Adrenal gland (tissue), 9 donors: ENCODE measurements at regions not wholly inside any gene's neighbourhood (a gene's known extent, or its start where the extent isn't known, plus 50 kb on each side); places are given as distances from the start of the nearest gene placed in this dataset.
"Not testable (repeated sequence)": the region's sequence is repeated elsewhere in the genome, so short reads cannot be mapped to it uniquely, and the experiment has no call there.

Source experiments
- DNase-seq, 7 donors: peaks; one replicate each; pipeline ENCODE4 v3.0.0-alpha.2; 2019 to 2020
- H3K27ac ChIP-seq, 5 donors: fragments of 200-600 bp; sonication (generic) in 4 of 5; 1 replicate in 3 of 5; 2 replicates in 2 of 5; pipeline versions ENCODE4 v1.5.1 to v1.8.0; 2016 to 2020; ENCODE audit warnings: mild to moderate bottlenecking in 1 of 5
- H3K27me3 ChIP-seq: fragments of 200-600 bp; 2 replicates; pipeline ENCODE4 v1.8.0; 2021
- H3K36me3 ChIP-seq, 2 donors: fragments of 200-600 bp; replicated peaks in 1 of 2; 1 replicate in 1 of 2; 2 replicates in 1 of 2; pipeline versions ENCODE4 v1.5.1 to v1.8.0; 2018 to 2022
- H3K4me1 ChIP-seq, 2 donors: fragments of 200-600 bp; replicated peaks in 1 of 2; 1 replicate in 1 of 2; 2 replicates in 1 of 2; pipeline versions ENCODE4 v1.5.1 to v1.8.0; 2018 to 2021
- H3K4me3 ChIP-seq, 4 donors: fragments of 200-600 bp; sonication (generic) in 3 of 4; one replicate each; pipeline ENCODE4 v1.5.1; 2016 to 2018
- H3K9me3 ChIP-seq, 3 donors: fragments of 200-600 bp; sonication (generic) in 1 of 3; replicated peaks in 1 of 3; 1 replicate in 2 of 3; 2 replicates in 1 of 3; pipeline versions ENCODE4 v1.5.1 to v1.8.0; 2016 to 2021
- POLR2A ChIP-seq, 2 donors: fragments of 450-650 bp; IDR thresholded peaks; one replicate each; pipeline ENCODE4 v1.6.1; 2017; ENCODE audit warnings: antibody characterized with exemption in 2 of 2, mild to moderate bottlenecking in 2 of 2, moderate library complexity in 1 of 2
- WGBS, 4 donors: extraction: QIAGEN DNeasy Blood & Tissue Kit in 2 of 4; methylation state at CpG; one replicate each; pipeline versions ENCODE4 v1.1.5 to v1.1.7; 2013 to 2017; 5-methylcytosine and 5-hydroxymethylcytosine counted together
- intact Hi-C, 2 donors: fragments of 100-400 bp; cut with DNase I; formaldehyde crosslinking; loops; one replicate each; pipeline versions ENCODE4 v1.14.1 to v1.15.0; 2022 to 2023
- TF ChIP-seq, protein P1 (sequence below), 6 experiments: fragments of 450-650 bp in 4 of 6; fragments of 200-600 bp in 2 of 6; sonication (generic) in 1 of 6; IDR thresholded peaks; 1 replicate in 5 of 6; 2 replicates in 1 of 6; pipeline versions ENCODE4 v1.5.1 to v1.8.0; 2016 to 2021; ENCODE audit warnings: antibody characterized with exemption in 6 of 6, mild to moderate bottlenecking in 2 of 6, moderate library complexity in 1 of 6
- donor health status: healthy with polysubstance abuse.
- donor health status: Bipolar disorder and iron deficiency.
- donor health status: DM: yes; HTN: yes; CAD: no.
- donor health status: DM: no; HTN: no; CAD: no.
- donor health status: DM: no; HTN: no; CAD: no.

DNA sequence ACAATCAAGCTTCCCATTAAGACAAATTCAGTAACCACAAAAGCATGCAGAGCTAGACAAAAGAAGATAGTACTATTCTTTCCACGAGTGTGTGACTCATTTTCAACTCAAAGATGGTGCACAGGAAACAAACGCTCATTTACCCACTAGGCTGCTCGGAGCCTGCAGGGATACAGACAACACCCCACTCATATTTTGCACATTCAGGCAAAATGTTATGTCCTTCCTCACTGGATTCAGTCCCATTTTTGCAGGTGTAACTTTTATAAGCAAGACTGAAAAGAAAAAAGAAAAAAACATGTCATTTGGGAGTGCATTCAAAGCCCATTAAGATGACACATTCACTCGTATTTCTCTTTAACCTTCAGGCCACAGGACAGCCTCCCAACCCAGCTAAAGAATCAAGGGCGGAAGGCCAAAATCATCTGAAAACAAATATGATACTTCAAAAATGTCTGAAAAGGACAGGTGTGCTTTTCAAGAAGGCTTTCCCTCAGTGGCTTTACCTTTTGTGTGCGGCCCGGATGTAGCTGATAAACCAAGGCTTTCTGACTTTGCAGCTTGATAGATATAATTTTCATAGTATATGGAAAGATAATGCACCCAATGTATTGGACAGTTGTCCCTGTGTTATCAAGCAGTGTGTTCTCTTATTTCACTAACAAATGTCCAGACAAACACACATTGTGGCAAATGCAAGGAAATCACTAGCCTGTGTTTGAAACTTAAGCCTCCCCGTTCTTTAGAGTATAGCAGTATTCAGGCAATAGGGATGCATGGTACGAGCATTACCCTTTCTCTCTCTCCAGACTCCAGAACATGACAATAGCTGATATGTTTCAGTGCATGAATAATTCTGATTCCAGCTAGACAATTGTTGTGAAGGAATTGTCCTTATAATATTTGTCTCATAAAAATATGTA, 147.8 kb upstream of the KRR1 start:
- Histone ChIP-seq H3K36me3 (no peaks in the 10 kb centered on the region), H3K27ac (peak overlapping the region in 2 of 5 donors; percentile 14 to 66), H3K4me3 (no peak overlapping the region), H3K4me1 (peaks cover 0 to 31% of the 10 kb centered on the region in 2 donors), H3K9me3 (no peaks in the 10 kb centered on the region), H3K27me3 (no peaks in the 10 kb centered on the region)
- intact Hi-C loops: no loop called here
- DNase-seq: peak in 1 of 7 donors; percentile 27
- 47 to 63% (median 57%) methylated on average over 9 of the region's 9 CpGs for WGBS, 4 donors
- TF ChIP-seq POLR2A (IDR thresholded peaks at IDR 0.05): no peak
- TF ChIP-seq, protein P1, sequence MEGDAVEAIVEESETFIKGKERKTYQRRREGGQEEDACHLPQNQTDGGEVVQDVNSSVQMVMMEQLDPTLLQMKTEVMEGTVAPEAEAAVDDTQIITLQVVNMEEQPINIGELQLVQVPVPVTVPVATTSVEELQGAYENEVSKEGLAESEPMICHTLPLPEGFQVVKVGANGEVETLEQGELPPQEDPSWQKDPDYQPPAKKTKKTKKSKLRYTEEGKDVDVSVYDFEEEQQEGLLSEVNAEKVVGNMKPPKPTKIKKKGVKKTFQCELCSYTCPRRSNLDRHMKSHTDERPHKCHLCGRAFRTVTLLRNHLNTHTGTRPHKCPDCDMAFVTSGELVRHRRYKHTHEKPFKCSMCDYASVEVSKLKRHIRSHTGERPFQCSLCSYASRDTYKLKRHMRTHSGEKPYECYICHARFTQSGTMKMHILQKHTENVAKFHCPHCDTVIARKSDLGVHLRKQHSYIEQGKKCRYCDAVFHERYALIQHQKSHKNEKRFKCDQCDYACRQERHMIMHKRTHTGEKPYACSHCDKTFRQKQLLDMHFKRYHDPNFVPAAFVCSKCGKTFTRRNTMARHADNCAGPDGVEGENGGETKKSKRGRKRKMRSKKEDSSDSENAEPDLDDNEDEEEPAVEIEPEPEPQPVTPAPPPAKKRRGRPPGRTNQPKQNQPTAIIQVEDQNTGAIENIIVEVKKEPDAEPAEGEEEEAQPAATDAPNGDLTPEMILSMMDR (IDR thresholded peaks at IDR 0.05): no peak

DNA sequence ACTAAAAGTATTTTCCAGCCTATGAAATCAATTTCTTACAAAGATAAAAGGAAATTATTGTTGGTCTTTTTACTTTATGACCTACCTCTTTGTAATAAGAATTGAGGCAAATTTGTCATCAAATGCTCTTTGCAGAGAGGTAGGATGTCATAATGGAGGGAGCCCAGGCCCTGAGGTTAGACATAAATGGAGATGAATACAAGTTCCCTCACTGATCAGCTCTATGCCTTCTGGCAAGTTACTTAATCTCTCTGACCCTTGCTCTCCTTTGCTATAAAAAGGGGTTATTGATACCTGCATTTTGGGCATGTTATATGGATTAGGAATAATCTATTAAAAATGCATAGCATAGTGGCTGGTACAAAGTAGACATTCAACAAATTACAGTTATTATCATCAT, 146.9 kb upstream of the KRR1 start:
- H3K27ac ChIP-seq: peak overlapping the region in 1 of 5 donors; percentile 66
- peaks cover 0 to 31% of the 10 kb centered on the region in 2 donors for H3K4me1 ChIP-seq
- H3K27me3 ChIP-seq: no peaks in the 10 kb centered on the region
- DNase-seq: no peak
- no peaks in the 10 kb centered on the region for H3K9me3 ChIP-seq
- no peak overlapping the region for H3K4me3 ChIP-seq
- no peaks in the 10 kb centered on the region for H3K36me3 ChIP-seq
- intact Hi-C loops: no loop called here
- TF ChIP-seq POLR2A (IDR thresholded peaks at IDR 0.05): no peak
- TF ChIP-seq, protein P1 (IDR thresholded peaks at IDR 0.05): no peak

DNA sequence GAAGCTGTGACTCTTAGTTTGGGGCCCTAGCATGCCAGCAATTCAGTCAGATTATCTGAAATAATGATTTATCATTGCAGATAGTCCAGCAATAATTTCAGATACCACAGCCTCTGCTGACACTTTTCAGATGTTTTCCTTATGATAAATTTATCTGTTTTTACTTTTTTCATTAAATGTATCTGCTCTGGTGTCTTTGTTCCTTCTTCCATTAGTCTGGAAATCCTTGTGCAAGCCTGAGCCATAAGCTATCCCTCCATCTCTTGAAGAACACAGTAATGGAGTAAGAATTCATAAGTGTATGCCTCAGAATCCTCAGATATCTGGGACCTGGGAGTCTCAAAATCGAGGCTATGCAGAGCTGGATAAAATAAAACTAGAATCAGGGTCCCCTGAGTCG, 146.4 kb upstream of the KRR1 start:
- Histone ChIP-seq H3K27me3 (no peaks in the 10 kb centered on the region), H3K27ac (no peak overlapping the region), H3K4me1 (peaks cover 0 to 31% of the 10 kb centered on the region in 2 donors), H3K4me3 (no peak overlapping the region), H3K36me3 (no peaks in the 10 kb centered on the region), H3K9me3 (no peaks in the 10 kb centered on the region)
- intact Hi-C loops: no loop called here
- 79 to 90% (median 88%) methylated on average over 2 of the region's 2 CpGs for WGBS, 4 donors
- no peak for DNase-seq
- TF ChIP-seq POLR2A (IDR thresholded peaks at IDR 0.05): no peak
- TF ChIP-seq, protein P1 (IDR thresholded peaks at IDR 0.05): no peak

DNA sequence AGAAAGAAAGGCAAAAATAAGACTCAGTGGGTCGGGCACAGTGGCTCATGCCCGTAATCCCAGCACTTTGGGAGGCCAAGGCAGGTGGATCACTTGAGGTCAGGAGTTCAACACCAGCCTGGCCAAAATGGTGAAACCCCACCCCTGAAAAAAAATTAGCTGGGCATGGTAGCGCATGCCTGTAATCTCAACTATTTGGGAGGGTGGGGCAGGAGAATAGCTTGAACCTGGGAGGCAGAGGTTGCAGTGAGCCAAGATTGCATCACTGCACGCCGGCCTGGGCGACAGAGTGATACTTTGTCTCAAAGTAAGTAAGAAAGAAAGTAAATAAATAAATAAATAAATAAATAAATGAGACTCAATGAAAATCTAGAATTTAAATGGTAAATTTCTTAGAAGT, 145.9 kb upstream of the KRR1 start:
- WGBS, 4 donors: 90 to 99% (median 94%) methylated on average over 6 of the region's 6 CpGs
- H3K4me1 ChIP-seq: peaks cover 0 to 31% of the 10 kb centered on the region in 2 donors
- H3K4me3 ChIP-seq, intact Hi-C loops, DNase-seq, H3K36me3 ChIP-seq, H3K9me3 ChIP-seq, H3K27me3 ChIP-seq, H3K27ac ChIP-seq: not testable (repeated sequence)

DNA sequence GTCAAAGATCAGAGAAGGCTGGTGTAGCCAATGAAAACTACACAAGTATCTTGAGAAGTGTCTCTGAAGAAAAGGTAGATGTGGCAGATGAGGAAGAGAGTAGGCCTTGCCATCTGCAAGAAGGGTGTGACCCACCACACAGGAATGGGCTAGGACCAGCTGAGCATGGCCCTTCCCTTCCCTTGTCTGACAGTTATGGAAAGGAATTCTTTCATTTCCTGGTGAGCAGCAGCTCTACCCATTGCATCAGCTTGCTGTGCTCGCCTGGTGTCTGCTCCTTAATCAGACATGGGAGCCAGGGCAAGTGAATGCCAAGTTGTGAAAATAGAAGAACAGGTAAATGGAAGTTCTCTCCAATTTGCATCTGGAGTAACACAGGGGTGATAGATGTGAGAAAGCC, 145.2 kb upstream of the KRR1 start:
- H3K27ac ChIP-seq: no peak overlapping the region
- intact Hi-C loops: no loop called here
- H3K4me1 ChIP-seq: peaks cover 0 to 30% of the 10 kb centered on the region in 2 donors
- DNase-seq: no peak
- no peaks in the 10 kb centered on the region for H3K27me3 ChIP-seq
- no peaks in the 10 kb centered on the region for H3K9me3 ChIP-seq
- H3K36me3 ChIP-seq: no peaks in the 10 kb centered on the region
- H3K4me3 ChIP-seq: no peak overlapping the region
- WGBS, 4 donors: 56 to 83% (median 81%) methylated on average over 1 of the region's 1 CpG
- no peak for TF ChIP-seq POLR2A (IDR thresholded peaks at IDR 0.05)
- TF ChIP-seq, protein P1 (IDR thresholded peaks at IDR 0.05): no peak
